ENCODE measurements at regions not wholly inside any gene's neighbourhood (a gene's known extent, or its start where the extent isn't known, plus 50 kb on each side); places are given as distances from the start of the nearest gene placed in this dataset.

DNA sequence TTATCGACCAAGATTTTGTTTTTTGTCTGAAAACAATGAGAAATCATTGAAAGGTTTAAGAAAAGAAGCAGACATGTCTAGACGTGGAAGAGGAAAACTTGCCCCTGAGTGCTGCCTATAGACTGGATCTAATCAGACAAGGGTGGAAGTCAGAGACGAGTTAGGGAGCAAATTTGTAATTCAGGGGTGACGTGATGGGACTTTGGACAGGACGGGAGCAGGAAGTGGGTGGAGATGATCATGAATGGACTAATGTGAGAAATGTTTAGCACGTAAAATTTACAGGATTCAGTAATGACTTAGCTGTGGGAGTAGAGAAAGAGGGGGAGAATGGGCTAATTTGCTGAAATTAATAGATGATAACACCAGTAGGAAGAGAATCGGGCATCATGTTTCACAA lies 117.0 kb upstream of the EPHA4 start (continued):
- TF ChIP-seq KDM5A (IDR thresholded peaks at IDR 0.05; ENCODE audit: borderline replicate concordance, low read length) (no peak), HOXA7 (CRISPR knock-in tag; IDR thresholded peaks at IDR 0.05) (no peak), ZNF576 (CRISPR knock-in tag; IDR thresholded peaks at IDR 0.05) (no peak), KLF6 (CRISPR knock-in tag; IDR thresholded peaks at IDR 0.05) (no peak), RBM22 (optimal IDR thresholded peaks at IDR 0.05; ENCODE audit: low read length) (no peak)
- TF ChIP-seq, protein P1, sequence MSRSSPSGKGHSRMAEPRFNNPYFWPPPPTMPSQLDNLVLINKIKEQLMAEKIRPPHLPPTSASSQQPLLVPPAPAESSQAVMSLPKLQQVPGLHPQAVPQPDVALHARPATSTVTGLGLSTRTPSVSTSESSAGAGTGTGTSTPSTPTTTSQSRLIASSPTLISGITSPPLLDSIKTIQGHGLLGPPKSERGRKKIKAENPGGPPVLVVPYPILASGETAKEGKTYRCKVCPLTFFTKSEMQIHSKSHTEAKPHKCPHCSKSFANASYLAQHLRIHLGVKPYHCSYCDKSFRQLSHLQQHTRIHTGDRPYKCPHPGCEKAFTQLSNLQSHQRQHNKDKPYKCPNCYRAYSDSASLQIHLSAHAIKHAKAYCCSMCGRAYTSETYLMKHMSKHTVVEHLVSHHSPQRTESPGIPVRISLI (CRISPR knock-in tag; IDR thresholded peaks at IDR 0.05; ENCODE audit: borderline replicate concordance) = no peak
- TF ChIP-seq, protein P2, sequence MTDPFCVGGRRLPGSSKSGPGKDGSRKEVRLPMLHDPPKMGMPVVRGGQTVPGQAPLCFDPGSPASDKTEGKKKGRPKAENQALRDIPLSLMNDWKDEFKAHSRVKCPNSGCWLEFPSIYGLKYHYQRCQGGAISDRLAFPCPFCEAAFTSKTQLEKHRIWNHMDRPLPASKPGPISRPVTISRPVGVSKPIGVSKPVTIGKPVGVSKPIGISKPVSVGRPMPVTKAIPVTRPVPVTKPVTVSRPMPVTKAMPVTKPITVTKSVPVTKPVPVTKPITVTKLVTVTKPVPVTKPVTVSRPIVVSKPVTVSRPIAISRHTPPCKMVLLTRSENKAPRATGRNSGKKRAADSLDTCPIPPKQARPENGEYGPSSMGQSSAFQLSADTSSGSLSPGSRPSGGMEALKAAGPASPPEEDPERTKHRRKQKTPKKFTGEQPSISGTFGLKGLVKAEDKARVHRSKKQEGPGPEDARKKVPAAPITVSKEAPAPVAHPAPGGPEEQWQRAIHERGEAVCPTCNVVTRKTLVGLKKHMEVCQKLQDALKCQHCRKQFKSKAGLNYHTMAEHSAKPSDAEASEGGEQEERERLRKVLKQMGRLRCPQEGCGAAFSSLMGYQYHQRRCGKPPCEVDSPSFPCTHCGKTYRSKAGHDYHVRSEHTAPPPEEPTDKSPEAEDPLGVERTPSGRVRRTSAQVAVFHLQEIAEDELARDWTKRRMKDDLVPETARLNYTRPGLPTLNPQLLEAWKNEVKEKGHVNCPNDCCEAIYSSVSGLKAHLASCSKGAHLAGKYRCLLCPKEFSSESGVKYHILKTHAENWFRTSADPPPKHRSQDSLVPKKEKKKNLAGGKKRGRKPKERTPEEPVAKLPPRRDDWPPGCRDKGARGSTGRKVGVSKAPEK (CRISPR knock-in tag; IDR thresholded peaks at IDR 0.05; ENCODE audit: borderline replicate concordance) = no peak
- TF ChIP-seq, protein P3, sequence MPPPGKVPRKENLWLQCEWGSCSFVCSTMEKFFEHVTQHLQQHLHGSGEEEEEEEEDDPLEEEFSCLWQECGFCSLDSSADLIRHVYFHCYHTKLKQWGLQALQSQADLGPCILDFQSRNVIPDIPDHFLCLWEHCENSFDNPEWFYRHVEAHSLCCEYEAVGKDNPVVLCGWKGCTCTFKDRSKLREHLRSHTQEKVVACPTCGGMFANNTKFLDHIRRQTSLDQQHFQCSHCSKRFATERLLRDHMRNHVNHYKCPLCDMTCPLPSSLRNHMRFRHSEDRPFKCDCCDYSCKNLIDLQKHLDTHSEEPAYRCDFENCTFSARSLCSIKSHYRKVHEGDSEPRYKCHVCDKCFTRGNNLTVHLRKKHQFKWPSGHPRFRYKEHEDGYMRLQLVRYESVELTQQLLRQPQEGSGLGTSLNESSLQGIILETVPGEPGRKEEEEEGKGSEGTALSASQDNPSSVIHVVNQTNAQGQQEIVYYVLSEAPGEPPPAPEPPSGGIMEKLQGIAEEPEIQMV (CRISPR knock-in tag; IDR thresholded peaks at IDR 0.05; ENCODE audit: low read depth) = no peak
- TF ChIP-seq, protein P4, sequence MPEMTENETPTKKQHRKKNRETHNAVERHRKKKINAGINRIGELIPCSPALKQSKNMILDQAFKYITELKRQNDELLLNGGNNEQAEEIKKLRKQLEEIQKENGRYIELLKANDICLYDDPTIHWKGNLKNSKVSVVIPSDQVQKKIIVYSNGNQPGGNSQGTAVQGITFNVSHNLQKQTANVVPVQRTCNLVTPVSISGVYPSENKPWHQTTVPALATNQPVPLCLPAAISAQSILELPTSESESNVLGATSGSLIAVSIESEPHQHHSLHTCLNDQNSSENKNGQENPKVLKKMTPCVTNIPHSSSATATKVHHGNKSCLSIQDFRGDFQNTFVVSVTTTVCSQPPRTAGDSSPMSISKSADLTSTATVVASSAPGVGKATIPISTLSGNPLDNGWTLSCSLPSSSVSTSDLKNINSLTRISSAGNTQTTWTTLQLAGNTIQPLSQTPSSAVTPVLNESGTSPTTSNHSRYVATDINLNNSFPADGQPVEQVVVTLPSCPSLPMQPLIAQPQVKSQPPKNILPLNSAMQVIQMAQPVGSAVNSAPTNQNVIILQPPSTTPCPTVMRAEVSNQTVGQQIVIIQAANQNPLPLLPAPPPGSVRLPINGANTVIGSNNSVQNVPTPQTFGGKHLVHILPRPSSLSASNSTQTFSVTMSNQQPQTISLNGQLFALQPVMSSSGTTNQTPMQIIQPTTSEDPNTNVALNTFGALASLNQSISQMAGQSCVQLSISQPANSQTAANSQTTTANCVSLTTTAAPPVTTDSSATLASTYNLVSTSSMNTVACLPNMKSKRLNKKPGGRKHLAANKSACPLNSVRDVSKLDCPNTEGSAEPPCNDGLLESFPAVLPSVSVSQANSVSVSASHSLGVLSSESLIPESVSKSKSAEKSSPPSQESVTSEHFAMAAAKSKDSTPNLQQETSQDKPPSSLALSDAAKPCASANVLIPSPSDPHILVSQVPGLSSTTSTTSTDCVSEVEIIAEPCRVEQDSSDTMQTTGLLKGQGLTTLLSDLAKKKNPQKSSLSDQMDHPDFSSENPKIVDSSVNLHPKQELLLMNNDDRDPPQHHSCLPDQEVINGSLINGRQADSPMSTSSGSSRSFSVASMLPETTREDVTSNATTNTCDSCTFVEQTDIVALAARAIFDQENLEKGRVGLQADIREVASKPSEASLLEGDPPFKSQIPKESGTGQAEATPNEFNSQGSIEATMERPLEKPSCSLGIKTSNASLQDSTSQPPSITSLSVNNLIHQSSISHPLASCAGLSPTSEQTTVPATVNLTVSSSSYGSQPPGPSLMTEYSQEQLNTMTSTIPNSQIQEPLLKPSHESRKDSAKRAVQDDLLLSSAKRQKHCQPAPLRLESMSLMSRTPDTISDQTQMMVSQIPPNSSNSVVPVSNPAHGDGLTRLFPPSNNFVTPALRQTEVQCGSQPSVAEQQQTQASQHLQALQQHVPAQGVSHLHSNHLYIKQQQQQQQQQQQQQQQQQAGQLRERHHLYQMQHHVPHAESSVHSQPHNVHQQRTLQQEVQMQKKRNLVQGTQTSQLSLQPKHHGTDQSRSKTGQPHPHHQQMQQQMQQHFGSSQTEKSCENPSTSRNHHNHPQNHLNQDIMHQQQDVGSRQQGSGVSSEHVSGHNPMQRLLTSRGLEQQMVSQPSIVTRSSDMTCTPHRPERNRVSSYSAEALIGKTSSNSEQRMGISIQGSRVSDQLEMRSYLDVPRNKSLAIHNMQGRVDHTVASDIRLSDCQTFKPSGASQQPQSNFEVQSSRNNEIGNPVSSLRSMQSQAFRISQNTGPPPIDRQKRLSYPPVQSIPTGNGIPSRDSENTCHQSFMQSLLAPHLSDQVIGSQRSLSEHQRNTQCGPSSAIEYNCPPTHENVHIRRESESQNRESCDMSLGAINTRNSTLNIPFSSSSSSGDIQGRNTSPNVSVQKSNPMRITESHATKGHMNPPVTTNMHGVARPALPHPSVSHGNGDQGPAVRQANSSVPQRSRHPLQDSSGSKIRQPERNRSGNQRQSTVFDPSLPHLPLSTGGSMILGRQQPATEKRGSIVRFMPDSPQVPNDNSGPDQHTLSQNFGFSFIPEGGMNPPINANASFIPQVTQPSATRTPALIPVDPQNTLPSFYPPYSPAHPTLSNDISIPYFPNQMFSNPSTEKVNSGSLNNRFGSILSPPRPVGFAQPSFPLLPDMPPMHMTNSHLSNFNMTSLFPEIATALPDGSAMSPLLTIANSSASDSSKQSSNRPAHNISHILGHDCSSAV (CRISPR knock-in tag; IDR thresholded peaks at IDR 0.05; ENCODE audit: borderline replicate concordance) = no peak
- TF ChIP-seq, protein P5, sequence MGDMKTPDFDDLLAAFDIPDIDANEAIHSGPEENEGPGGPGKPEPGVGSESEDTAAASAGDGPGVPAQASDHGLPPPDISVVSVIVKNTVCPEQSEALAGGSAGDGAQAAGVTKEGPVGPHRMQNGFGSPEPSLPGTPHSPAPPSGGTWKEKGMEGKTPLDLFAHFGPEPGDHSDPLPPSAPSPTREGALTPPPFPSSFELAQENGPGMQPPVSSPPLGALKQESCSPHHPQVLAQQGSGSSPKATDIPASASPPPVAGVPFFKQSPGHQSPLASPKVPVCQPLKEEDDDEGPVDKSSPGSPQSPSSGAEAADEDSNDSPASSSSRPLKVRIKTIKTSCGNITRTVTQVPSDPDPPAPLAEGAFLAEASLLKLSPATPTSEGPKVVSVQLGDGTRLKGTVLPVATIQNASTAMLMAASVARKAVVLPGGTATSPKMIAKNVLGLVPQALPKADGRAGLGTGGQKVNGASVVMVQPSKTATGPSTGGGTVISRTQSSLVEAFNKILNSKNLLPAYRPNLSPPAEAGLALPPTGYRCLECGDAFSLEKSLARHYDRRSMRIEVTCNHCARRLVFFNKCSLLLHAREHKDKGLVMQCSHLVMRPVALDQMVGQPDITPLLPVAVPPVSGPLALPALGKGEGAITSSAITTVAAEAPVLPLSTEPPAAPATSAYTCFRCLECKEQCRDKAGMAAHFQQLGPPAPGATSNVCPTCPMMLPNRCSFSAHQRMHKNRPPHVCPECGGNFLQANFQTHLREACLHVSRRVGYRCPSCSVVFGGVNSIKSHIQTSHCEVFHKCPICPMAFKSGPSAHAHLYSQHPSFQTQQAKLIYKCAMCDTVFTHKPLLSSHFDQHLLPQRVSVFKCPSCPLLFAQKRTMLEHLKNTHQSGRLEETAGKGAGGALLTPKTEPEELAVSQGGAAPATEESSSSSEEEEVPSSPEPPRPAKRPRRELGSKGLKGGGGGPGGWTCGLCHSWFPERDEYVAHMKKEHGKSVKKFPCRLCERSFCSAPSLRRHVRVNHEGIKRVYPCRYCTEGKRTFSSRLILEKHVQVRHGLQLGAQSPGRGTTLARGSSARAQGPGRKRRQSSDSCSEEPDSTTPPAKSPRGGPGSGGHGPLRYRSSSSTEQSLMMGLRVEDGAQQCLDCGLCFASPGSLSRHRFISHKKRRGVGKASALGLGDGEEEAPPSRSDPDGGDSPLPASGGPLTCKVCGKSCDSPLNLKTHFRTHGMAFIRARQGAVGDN (CRISPR knock-in tag; IDR thresholded peaks at IDR 0.05) = no peak

Data from HepG2 (cell line).